ENCODE measurements at regions not wholly inside any gene's neighbourhood (a gene's known extent, or its start where the extent isn't known, plus 50 kb on each side); places are given as distances from the start of the nearest gene placed in this dataset.

- TF ChIP-seq IRF3 (IDR thresholded peaks at IDR 0.05; ENCODE audit: low read depth, low read length): no peak
- TF ChIP-seq TCF12 (IDR thresholded peaks at IDR 0.05): no peak
- TF ChIP-seq RFX5 (IDR thresholded peaks at IDR 0.05; ENCODE audit: low read length): no peak
- TF ChIP-seq, protein P1, sequence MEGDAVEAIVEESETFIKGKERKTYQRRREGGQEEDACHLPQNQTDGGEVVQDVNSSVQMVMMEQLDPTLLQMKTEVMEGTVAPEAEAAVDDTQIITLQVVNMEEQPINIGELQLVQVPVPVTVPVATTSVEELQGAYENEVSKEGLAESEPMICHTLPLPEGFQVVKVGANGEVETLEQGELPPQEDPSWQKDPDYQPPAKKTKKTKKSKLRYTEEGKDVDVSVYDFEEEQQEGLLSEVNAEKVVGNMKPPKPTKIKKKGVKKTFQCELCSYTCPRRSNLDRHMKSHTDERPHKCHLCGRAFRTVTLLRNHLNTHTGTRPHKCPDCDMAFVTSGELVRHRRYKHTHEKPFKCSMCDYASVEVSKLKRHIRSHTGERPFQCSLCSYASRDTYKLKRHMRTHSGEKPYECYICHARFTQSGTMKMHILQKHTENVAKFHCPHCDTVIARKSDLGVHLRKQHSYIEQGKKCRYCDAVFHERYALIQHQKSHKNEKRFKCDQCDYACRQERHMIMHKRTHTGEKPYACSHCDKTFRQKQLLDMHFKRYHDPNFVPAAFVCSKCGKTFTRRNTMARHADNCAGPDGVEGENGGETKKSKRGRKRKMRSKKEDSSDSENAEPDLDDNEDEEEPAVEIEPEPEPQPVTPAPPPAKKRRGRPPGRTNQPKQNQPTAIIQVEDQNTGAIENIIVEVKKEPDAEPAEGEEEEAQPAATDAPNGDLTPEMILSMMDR (IDR thresholded peaks at IDR 0.05): peak; percentile 13; the same call in 1 of the 2 replicates
- TF ChIP-seq POLR2AphosphoS5 (IDR thresholded peaks at IDR 0.05; ENCODE audit: low read depth, low read length): no peak
- TF ChIP-seq, protein P2, sequence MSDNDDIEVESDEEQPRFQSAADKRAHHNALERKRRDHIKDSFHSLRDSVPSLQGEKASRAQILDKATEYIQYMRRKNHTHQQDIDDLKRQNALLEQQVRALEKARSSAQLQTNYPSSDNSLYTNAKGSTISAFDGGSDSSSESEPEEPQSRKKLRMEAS (IDR thresholded peaks at IDR 0.05; ENCODE audit: low read depth): no peak
- TF ChIP-seq FOSL2 (IDR thresholded peaks at IDR 0.05; ENCODE audit: borderline replicate concordance, low read depth): no peak
- no peak for TF ChIP-seq SMC3 (IDR thresholded peaks at IDR 0.05; ENCODE audit: low read depth, low read length)
- TF ChIP-seq, protein P3, sequence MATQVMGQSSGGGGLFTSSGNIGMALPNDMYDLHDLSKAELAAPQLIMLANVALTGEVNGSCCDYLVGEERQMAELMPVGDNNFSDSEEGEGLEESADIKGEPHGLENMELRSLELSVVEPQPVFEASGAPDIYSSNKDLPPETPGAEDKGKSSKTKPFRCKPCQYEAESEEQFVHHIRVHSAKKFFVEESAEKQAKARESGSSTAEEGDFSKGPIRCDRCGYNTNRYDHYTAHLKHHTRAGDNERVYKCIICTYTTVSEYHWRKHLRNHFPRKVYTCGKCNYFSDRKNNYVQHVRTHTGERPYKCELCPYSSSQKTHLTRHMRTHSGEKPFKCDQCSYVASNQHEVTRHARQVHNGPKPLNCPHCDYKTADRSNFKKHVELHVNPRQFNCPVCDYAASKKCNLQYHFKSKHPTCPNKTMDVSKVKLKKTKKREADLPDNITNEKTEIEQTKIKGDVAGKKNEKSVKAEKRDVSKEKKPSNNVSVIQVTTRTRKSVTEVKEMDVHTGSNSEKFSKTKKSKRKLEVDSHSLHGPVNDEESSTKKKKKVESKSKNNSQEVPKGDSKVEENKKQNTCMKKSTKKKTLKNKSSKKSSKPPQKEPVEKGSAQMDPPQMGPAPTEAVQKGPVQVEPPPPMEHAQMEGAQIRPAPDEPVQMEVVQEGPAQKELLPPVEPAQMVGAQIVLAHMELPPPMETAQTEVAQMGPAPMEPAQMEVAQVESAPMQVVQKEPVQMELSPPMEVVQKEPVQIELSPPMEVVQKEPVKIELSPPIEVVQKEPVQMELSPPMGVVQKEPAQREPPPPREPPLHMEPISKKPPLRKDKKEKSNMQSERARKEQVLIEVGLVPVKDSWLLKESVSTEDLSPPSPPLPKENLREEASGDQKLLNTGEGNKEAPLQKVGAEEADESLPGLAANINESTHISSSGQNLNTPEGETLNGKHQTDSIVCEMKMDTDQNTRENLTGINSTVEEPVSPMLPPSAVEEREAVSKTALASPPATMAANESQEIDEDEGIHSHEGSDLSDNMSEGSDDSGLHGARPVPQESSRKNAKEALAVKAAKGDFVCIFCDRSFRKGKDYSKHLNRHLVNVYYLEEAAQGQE (IDR thresholded peaks at IDR 0.05; ENCODE audit: low read depth, low read length): no peak
- no peak for TF ChIP-seq NFIC (IDR thresholded peaks at IDR 0.05; ENCODE audit: borderline replicate concordance)
- no peak for TF ChIP-seq ELF1 (IDR thresholded peaks at IDR 0.05)
- no peak for TF ChIP-seq RXRA (IDR thresholded peaks at IDR 0.05; ENCODE audit: borderline replicate concordance, low read depth)
- TF ChIP-seq TAF1 (IDR thresholded peaks at IDR 0.05; ENCODE audit: borderline replicate concordance, low read depth, low read length): no peak
- peak; percentile 62 for TF ChIP-seq RAD21 (IDR thresholded peaks at IDR 0.05; ENCODE audit: low read length)
Observed at GRCh38 chr5:87541033-87541432, 128.3 kb upstream of the CCNH start.

Data from SK-N-SH (cell line).